HEK293T (cell line): ENCODE measurements at regions not wholly inside any gene's neighbourhood (a gene's known extent, or its start where the extent isn't known, plus 50 kb on each side); places are given as distances from the start of the nearest gene placed in this dataset.
"Not testable (repeated sequence)": the region's sequence is repeated elsewhere in the genome, so short reads cannot be mapped to it uniquely, and the experiment has no call there.

Source experiments
- CTCF ChIA-PET: fragments of 350-600 bp; formaldehyde crosslinking; extraction: SDS; loops from one replicate; lab custom pipeline; 2021; ENCODE audit warnings: antibody characterized with exemption, inconsistent platforms; lab: Yijun Ruan, JAX
- POLR2A ChIA-PET: fragments of 350-600 bp; formaldehyde crosslinking; extraction: SDS; loops from one replicate; lab custom pipeline; 2020; ENCODE audit warnings: antibody characterized with exemption, inconsistent platforms; lab: Yijun Ruan, JAX
- DNase-seq: peaks from one replicate; pipeline ENCODE4 v3.0.0; 2012; ENCODE audit warnings: mixed read lengths; ENCODE audit errors: extremely low spot score
- ARNT ChIP-seq: fragments of 450-650 bp; IDR thresholded peaks from 2 replicates; pipeline ENCODE4 v1.6.1; 2017; ENCODE audit warnings: mild to moderate bottlenecking
- BHLHE40 ChIP-seq: fragments of 450-650 bp; IDR thresholded peaks from 2 replicates; pipeline ENCODE4 v1.6.1; 2016; ENCODE audit warnings: mild to moderate bottlenecking, moderate library complexity, borderline replicate concordance
- CTBP1 ChIP-seq: fragments of 450-650 bp; IDR thresholded peaks from 2 replicates; pipeline ENCODE4 v1.6.1; 2016; ENCODE audit warnings: borderline replicate concordance
- ELF4 ChIP-seq: fragments of 450-650 bp; IDR thresholded peaks from 2 replicates; pipeline ENCODE4 v1.6.1; 2017; ENCODE audit warnings: antibody characterized with exemption
- FOXA1 ChIP-seq: fragments of 450-650 bp; IDR thresholded peaks from 2 replicates; pipeline ENCODE4 v1.6.1; 2016; ENCODE audit warnings: mild to moderate bottlenecking
- FOXK2 ChIP-seq: fragments of 450-650 bp; IDR thresholded peaks from 2 replicates; pipeline ENCODE4 v1.6.1; 2016; ENCODE audit warnings: mild to moderate bottlenecking
- FOXM1 ChIP-seq: fragments of 450-650 bp; IDR thresholded peaks from 2 replicates; pipeline ENCODE4 v1.6.1; 2017; ENCODE audit warnings: mild to moderate bottlenecking, borderline replicate concordance
- HDGF ChIP-seq: fragments of 450-650 bp; IDR thresholded peaks from 2 replicates; pipeline ENCODE4 v1.6.1; 2017; ENCODE audit warnings: antibody characterized with exemption, borderline replicate concordance
- L3MBTL2 ChIP-seq: fragments of 450-650 bp; conservative IDR thresholded peaks from 2 replicates; pipeline ENCODE4 v1.6.1; 2016; ENCODE audit warnings: mild to moderate bottlenecking
- LEF1 ChIP-seq: fragments of 450-650 bp; IDR thresholded peaks from 2 replicates; pipeline ENCODE4 v1.6.1; 2017; ENCODE audit warnings: mild to moderate bottlenecking, borderline replicate concordance
- NFRKB ChIP-seq: fragments of 450-650 bp; IDR thresholded peaks from 2 replicates; pipeline ENCODE4 v1.6.1; 2016; ENCODE audit warnings: mild to moderate bottlenecking, moderate library complexity
- SP1 ChIP-seq: fragments of 450-650 bp; IDR thresholded peaks from 2 replicates; pipeline ENCODE4 v1.6.1; 2017
- SUZ12 ChIP-seq: fragments of 450-650 bp; IDR thresholded peaks from 2 replicates; pipeline ENCODE4 v1.6.1; 2016; ENCODE audit warnings: mild to moderate bottlenecking
- TARDBP ChIP-seq: fragments of 450-650 bp; IDR thresholded peaks from 2 replicates; pipeline ENCODE4 v1.6.1; 2016
- ZNF384 ChIP-seq: fragments of 450-650 bp; IDR thresholded peaks from 2 replicates; pipeline ENCODE4 v1.6.1; 2016
- TF ChIP-seq, protein P1 (sequence below): fragments of 450-650 bp; IDR thresholded peaks from 2 replicates; pipeline ENCODE4 v1.6.1; 2016

DNA sequence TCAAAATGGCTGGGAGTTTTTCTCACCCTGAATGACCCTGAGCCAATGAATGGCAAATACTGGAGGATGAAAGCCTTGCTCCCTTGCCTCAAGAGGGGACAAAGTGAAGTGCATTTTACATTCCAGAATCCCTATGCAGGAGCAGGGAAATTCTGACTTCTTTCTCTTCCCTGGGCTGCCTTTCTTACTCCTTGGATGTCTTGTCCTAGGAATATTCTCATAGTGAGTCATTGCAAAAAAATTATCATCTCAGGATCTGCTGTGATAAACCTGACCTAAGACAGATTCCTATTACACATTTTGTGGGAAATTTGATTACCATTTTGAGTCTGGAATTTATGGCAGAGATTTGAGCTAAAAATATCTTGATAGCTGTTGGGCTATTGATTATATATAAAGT, 199.9 kb downstream of the TMA16 start:
- ChIA-PET CTCF (no interaction called here), POLR2A (no interaction called here)
- TF ChIP-seq HDGF, result no peak
- no peak for TF ChIP-seq L3MBTL2
- TF ChIP-seq FOXK2, result no peak
- TF ChIP-seq ZNF384, result no peak
- TF ChIP-seq SUZ12, result no peak
- TF ChIP-seq ELF4, result no peak
- TF ChIP-seq, protein P1, sequence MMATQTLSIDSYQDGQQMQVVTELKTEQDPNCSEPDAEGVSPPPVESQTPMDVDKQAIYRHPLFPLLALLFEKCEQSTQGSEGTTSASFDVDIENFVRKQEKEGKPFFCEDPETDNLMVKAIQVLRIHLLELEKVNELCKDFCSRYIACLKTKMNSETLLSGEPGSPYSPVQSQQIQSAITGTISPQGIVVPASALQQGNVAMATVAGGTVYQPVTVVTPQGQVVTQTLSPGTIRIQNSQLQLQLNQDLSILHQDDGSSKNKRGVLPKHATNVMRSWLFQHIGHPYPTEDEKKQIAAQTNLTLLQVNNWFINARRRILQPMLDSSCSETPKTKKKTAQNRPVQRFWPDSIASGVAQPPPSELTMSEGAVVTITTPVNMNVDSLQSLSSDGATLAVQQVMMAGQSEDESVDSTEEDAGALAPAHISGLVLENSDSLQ, result no peak
- TF ChIP-seq FOXA1, result no peak
- TF ChIP-seq LEF1, result no peak
- TF ChIP-seq FOXM1, result no peak
- TF ChIP-seq BHLHE40, result no peak
- no peak for TF ChIP-seq SP1
- no peak for TF ChIP-seq CTBP1
- no peak for TF ChIP-seq NFRKB
- no peak for DNase-seq

DNA sequence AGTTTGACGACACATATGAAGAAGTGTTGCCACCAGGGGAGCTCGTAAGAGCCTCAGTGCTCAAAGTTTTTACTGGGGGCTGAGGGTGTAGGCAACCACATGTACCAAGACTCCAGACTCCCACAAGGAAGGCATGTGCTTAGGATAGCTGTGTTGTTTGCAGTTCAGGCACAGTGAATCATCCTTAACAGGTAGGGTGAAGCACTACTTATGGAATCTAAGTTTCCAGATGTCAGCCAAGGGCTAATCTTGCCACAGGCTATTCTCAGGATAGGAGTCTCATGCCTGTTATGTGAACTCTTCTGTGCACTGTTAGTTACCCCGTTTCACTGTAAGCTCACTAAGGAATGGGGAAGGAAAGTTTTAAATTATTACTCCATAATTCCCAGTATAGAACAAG, 202.6 kb downstream of the TMA16 start:
- ChIA-PET POLR2A (no interaction called here), CTCF (interaction anchor here (0.6 kb wide), 1 partner anchor 21 kb away, joined by 3 read pairs; no protein-coding TSS in a partner anchor)
- TF ChIP-seq FOXM1 (no peak), FOXA1 (no peak), BHLHE40 (no peak), ARNT (no peak)
- DNase-seq, result no peak

DNA sequence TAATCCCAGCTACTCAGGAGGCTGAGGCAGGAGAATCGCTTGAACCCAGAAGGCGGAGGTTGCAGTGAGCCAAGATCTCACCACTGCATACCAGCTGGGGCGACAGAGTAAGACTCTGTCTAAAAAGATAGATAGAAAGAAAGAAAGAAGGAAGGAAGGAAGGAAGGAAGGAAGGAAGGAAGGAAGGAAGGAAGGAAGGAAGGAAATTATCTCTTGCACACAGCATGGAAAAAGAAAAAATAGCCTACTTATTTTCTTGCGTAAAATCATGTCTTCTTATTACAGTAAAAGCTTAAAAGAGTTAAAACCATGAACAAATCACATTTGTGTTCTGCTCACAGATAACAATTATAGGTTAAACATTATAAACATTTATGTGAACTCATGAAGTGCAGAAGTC, 205.9 kb downstream of the TMA16 start:
- DNase-seq, POLR2A ChIA-PET, CTCF ChIA-PET: not testable (repeated sequence)

DNA sequence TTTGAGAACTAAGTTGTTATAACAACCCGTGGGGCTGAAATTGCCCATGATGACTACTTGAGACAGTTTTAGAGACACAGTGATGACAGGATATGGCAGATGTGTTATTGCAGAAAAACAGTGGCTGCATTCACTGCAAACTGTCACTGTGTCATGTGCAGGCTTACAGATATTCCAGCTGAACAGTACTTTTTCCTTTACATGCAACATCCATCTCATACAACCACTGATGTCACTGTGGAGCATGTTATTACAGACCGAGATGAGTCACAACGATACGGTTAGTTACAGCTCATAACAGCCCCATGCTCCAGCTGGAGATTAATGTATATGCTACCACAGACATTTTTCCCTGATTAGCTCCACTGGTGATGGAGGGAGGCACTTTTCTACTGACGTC, 207.4 kb downstream of the TMA16 start:
- peak; percentile 20 for DNase-seq
- CTCF ChIA-PET, result no interaction called here
- POLR2A ChIA-PET, result no interaction called here
- TF ChIP-seq, protein P1, result peak; percentile 14; the same call in 1 of the 2 replicates
- no peak for TF ChIP-seq CTBP1

GRCh38 chr4:163702736-163703135, 208.2 kb downstream of the TMA16 start:
- TF ChIP-seq ARNT, result no peak
- no peak for TF ChIP-seq SUZ12
- TF ChIP-seq CTBP1, result no peak
- TF ChIP-seq FOXM1, result no peak
- TF ChIP-seq FOXA1, result no peak
- no peak for TF ChIP-seq L3MBTL2
- no peak for TF ChIP-seq NFRKB
- POLR2A ChIA-PET, result no interaction called here
- DNase-seq, result no peak
- CTCF ChIA-PET, result no interaction called here

DNA sequence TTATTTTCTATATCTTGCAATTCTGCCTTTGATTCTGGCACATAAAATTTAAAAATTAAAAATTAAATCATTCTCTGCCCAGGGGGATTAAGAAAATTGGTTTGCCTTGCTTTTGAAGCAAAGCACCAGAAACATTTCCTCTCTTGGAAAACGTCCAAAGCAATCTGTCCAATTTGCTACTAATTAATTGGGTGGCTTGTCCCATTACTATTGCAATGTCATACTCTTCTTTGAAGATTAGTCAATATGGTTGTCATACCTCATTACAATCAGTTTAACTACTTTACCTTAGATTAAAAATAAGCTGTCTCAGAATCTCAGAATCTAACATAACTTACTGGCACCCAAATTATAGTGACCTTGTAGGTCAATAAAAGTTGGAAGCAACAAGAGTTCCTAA, 208.8 kb downstream of the TMA16 start:
- ChIA-PET CTCF (no interaction called here), POLR2A (no interaction called here)
- TF ChIP-seq SUZ12, result no peak
- TF ChIP-seq, protein P1, result no peak
- no peak for TF ChIP-seq BHLHE40
- TF ChIP-seq HDGF, result no peak
- TF ChIP-seq FOXA1, result no peak
- no peak for TF ChIP-seq CTBP1
- no peak for TF ChIP-seq L3MBTL2
- no peak for DNase-seq

- ChIA-PET POLR2A (no interaction called here), CTCF (interaction anchor here (0.6 kb wide), 1 partner anchor 1094 kb away, joined by 4 read pairs; no protein-coding TSS in a partner anchor)
- no peak for DNase-seq
- no peak for TF ChIP-seq FOXA1
- TF ChIP-seq LEF1, result no peak
- TF ChIP-seq SP1, result no peak
- TF ChIP-seq FOXK2, result no peak
- TF ChIP-seq HDGF, result no peak
- TF ChIP-seq FOXM1, result no peak
- no peak for TF ChIP-seq NFRKB
- TF ChIP-seq ZNF384, result no peak
- TF ChIP-seq CTBP1, result no peak
- no peak for TF ChIP-seq TARDBP
- TF ChIP-seq ELF4, result no peak
- TF ChIP-seq BHLHE40, result no peak
- TF ChIP-seq SUZ12, result no peak
- TF ChIP-seq L3MBTL2, result no peak
- TF ChIP-seq, protein P1, result no peak
- no peak for TF ChIP-seq ARNT
Measured at GRCh38 chr4:163707873-163708272, 213.4 kb downstream of the TMA16 start.
